Adrenal gland (tissue), 5 donors: ENCODE measurements at regions not wholly inside any gene's neighbourhood (a gene's known extent, or its start where the extent isn't known, plus 50 kb on each side); places are given as distances from the start of the nearest gene placed in this dataset.

Source experiments
- CTCF ChIP-seq, 6 experiments: fragments of 450-650 bp in 4 of 6; fragments of 200-600 bp in 2 of 6; sonication (generic) in 1 of 6; IDR thresholded peaks; 1 replicate in 5 of 6; 2 replicates in 1 of 6; pipeline versions ENCODE4 v1.5.1 to v1.8.0; 2016 to 2021; ENCODE audit warnings: antibody characterized with exemption in 6 of 6, mild to moderate bottlenecking in 2 of 6, moderate library complexity in 1 of 6
- POLR2A ChIP-seq, 2 donors: fragments of 450-650 bp; IDR thresholded peaks; one replicate each; pipeline ENCODE4 v1.6.1; 2017; ENCODE audit warnings: antibody characterized with exemption in 2 of 2, mild to moderate bottlenecking in 2 of 2, moderate library complexity in 1 of 2
- donor health status: DM: no; HTN: no; CAD: no.

- no peak for TF ChIP-seq POLR2A (IDR thresholded peaks at IDR 0.05)
- TF ChIP-seq CTCF (IDR thresholded peaks at IDR 0.05) = no peak
Observed at GRCh38 chr2:21892140-21892539, 768.4 kb downstream of the TDRD15 start.
